NT2/D1 (cell line): ENCODE measurements at regions not wholly inside any gene's neighbourhood (a gene's known extent, or its start where the extent isn't known, plus 50 kb on each side); places are given as distances from the start of the nearest gene placed in this dataset.

ENCODE experiments used
- DNase-seq: peaks from one replicate; pipeline ENCODE4 v3.0.0-alpha.2; 2011; ENCODE audit warnings: low read depth, low spot score
- H3K27me3 ChIP-seq: 2 replicates; pipeline ENCODE4 v1.6.0; 2011; ENCODE audit warnings: mild to moderate bottlenecking; ENCODE audit not compliant: insufficient read length, insufficient read depth
- H3K36me3 ChIP-seq: 2 replicates; pipeline ENCODE4 v1.6.1; 2011; ENCODE audit warnings: mild to moderate bottlenecking, low read length, mixed read lengths; ENCODE audit not compliant: insufficient read depth, insufficient read length
- H3K4me1 ChIP-seq: 2 replicates; pipeline ENCODE4 v1.5.1; 2011; ENCODE audit not compliant: insufficient read depth, insufficient read length
- H3K4me3 ChIP-seq: 2 replicates; pipeline ENCODE4 v1.5.1; 2011; ENCODE audit warnings: low read depth; ENCODE audit not compliant: insufficient read length
- H3K9ac ChIP-seq: 2 replicates; pipeline ENCODE4 v1.6.0; 2011; ENCODE audit warnings: low read depth; ENCODE audit not compliant: insufficient read length
- H3K9me3 ChIP-seq: 2 replicates; pipeline ENCODE4 v1.5.1; 2011; ENCODE audit warnings: mild to moderate bottlenecking, low read length; ENCODE audit not compliant: insufficient read depth
- SUZ12 ChIP-seq: IDR thresholded peaks from 2 replicates; pipeline ENCODE4 v1.6.1; 2011; ENCODE audit not compliant: insufficient read length, insufficient read depth; ENCODE audit errors: extremely low read depth
- YY1 ChIP-seq: IDR thresholded peaks from 2 replicates; pipeline ENCODE4 v1.6.1; 2011; ENCODE audit not compliant: insufficient read length, insufficient read depth
- ZNF274 ChIP-seq: IDR thresholded peaks from 2 replicates; pipeline ENCODE4 v1.6.1; 2011; ENCODE audit warnings: mild to moderate bottlenecking, low read depth, low read length

DNA sequence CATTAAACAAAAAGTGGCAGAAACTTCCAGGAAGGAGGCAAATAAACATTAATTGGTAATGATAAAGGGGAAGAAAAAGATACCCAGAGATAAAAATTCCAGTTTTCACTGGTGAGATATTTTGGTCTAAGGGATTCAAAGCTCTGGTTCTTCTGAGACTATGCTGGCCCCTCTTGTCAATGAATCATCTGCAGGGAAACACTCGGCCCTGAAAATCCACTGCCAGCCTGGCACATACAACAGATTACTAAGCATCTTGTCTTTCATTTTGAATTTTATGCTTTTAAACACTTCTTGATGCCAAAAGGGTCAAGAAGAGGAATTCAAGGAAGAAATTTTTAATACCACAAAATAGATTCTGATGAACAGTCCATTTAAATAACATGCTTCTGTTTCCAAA is 1603.8 kb upstream of the ZEB2 start:
- no peak for DNase-seq
- no peaks in the 10 kb centered on the region for H3K4me1 ChIP-seq
- H3K9ac ChIP-seq, result no peak overlapping the region
- no peaks in the 10 kb centered on the region for H3K9me3 ChIP-seq
- no peaks in the 10 kb centered on the region for H3K36me3 ChIP-seq
- no peak overlapping the region for H3K4me3 ChIP-seq
- no peak for TF ChIP-seq SUZ12
- TF ChIP-seq ZNF274, result no peak
- TF ChIP-seq YY1, result no peak
- H3K27me3 ChIP-seq, result no peaks in the 10 kb centered on the region

DNA sequence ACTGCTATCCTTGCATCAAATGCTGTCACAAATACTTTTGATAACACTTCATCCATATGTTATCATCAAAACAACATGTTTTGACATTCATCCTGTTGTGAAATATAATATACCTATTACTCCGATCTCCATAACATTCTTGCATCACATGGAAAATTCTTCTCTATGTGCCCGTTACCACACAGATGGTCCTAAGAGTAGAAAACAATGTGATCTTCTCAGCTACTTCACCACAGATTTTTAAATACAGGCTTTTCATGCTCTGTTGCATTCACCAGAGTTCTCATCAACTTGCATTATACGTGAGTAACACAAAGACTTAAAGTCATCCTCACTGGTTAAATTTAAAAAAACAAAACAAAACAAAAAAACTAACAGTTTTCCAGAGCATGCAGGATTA is 1603.3 kb upstream of the ZEB2 start:
- H3K36me3 ChIP-seq, result no peaks in the 10 kb centered on the region

DNA sequence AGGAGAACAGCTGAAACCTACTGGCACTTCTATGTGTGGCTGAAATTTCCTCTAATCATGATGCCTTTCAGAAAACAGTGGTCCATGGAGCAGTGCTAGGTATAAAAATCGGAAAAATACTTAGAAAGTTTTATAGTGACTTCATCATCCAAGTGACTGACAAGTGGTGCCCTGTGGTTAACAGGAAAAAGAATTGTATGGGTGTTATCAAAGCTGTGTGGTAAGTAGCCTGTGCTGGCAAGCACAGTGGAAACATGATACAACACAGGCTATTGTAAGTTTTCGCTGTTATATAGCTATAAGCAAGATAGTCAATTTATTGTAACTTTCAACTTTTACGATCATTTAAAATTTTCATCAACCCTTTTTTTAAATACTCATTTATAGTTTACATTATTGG is 1599.7 kb upstream of the ZEB2 start:
- Histone ChIP-seq H3K9ac (no peak overlapping the region), H3K36me3 (no peaks in the 10 kb centered on the region), H3K9me3 (no peaks in the 10 kb centered on the region), H3K4me3 (no peak overlapping the region), H3K4me1 (no peaks in the 10 kb centered on the region), H3K27me3 (no peaks in the 10 kb centered on the region)
- TF ChIP-seq YY1 (no peak), ZNF274 (no peak), SUZ12 (no peak)
- no peak for DNase-seq

More for the DNA sequence above, 1603.3 kb upstream of the ZEB2 start:
- no peak for DNase-seq
- TF ChIP-seq SUZ12 (no peak), YY1 (no peak), ZNF274 (no peak)
- Histone ChIP-seq H3K9ac (no peak overlapping the region), H3K27me3 (no peaks in the 10 kb centered on the region), H3K4me1 (no peaks in the 10 kb centered on the region), H3K4me3 (no peak overlapping the region), H3K9me3 (no peaks in the 10 kb centered on the region)

DNA sequence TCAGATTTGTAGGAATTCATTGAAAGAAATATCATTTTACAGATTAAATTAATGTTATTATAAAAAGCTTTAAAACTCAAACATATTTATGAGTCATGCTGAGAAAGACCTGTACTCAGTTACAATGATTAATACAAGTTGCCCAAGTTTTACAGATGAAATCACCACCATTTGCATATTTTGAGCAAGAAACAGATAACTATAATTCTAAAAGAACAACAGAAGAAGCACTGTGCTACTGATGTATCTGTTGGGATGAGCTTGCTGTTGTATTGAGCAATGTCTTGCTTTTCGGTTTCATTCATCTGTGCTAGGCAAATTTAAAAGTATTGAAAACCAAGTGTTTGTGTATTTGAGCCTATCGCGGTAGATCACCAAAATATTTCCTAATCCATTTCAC is 1589.1 kb upstream of the ZEB2 start:
- Histone ChIP-seq H3K27me3 (no peaks in the 10 kb centered on the region), H3K36me3 (no peaks in the 10 kb centered on the region), H3K4me3 (no peak overlapping the region), H3K9me3 (no peaks in the 10 kb centered on the region), H3K9ac (no peak overlapping the region), H3K4me1 (no peaks in the 10 kb centered on the region)
- DNase-seq, result no peak
- TF ChIP-seq SUZ12 (no peak), YY1 (no peak), ZNF274 (no peak)

DNA sequence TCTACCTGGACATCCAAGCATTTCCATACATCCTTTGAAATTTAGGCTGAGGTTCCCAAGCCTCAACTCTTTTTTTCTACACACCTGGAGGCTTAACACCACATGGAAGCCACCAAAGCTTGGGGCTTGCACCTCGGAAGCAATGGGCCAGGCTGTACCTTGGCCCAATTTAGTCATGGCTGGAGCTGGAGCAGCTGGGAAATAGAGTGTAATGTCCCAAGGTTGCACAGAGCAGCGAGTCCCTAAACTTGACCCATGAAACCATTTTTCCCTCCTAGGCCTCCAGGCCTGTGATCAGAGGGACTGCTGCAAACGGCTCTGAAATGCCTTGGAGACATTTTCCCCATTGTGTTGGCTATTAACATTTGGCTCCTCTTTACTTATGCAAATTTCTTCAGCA is 1574.3 kb upstream of the ZEB2 start:
- TF ChIP-seq YY1, result no peak
- no peak for TF ChIP-seq SUZ12
- TF ChIP-seq ZNF274, result no peak
- H3K4me1 ChIP-seq, result no peaks in the 10 kb centered on the region
- no peaks in the 10 kb centered on the region for H3K36me3 ChIP-seq
- peaks cover 36% of the 10 kb centered on the region for H3K9me3 ChIP-seq
- no peak for DNase-seq
- no peaks in the 10 kb centered on the region for H3K27me3 ChIP-seq
- H3K9ac ChIP-seq, result no peak overlapping the region
- H3K4me3 ChIP-seq, result no peak overlapping the region

DNA sequence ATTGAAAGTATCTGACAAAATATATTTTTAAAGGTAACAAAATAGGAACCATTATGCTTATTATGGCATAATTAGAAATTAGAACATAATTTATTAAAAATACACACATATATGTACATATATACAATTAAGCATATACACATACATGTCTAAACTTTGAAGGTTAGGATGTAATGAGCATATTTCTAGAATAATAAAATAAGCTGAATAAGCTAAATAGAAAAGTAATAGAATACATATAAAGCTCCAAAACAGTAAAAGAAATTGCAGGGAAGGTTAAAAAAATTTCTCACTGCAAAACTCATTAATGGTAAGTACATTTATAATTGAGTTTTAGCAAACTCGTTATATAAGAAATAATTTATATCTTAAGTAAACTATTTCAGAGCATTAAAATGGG is 1561.5 kb upstream of the ZEB2 start:
- TF ChIP-seq YY1, result no peak
- TF ChIP-seq ZNF274, result no peak
- TF ChIP-seq SUZ12, result no peak
- no peaks in the 10 kb centered on the region for H3K4me1 ChIP-seq
- H3K36me3 ChIP-seq, result no peaks in the 10 kb centered on the region
- H3K27me3 ChIP-seq, result no peaks in the 10 kb centered on the region
- no peak overlapping the region for H3K9ac ChIP-seq
- no peak overlapping the region for H3K4me3 ChIP-seq
- DNase-seq, result no peak
- no peaks in the 10 kb centered on the region for H3K9me3 ChIP-seq

DNA sequence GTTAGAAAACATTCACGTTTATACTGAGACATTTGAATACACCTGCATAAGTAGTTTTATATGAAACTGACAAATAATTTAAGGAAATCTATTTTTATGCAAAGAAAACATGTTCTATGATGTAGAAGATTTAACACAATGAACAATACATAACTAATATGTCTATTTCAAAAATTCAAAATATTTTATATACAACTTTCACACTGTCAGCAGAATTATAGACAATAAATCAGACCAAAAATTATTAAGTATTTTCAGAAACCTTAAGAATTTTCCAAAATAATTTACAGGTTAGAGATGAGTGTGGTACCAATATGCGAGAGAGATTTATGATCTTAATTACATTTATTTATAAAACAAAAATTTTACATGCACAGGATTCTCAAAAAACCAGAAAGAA is 1561.0 kb upstream of the ZEB2 start:
- Histone ChIP-seq H3K4me1 (no peaks in the 10 kb centered on the region), H3K36me3 (no peaks in the 10 kb centered on the region), H3K9ac (no peak overlapping the region), H3K9me3 (no peaks in the 10 kb centered on the region), H3K4me3 (no peak overlapping the region), H3K27me3 (no peaks in the 10 kb centered on the region)
- DNase-seq, result no peak
- TF ChIP-seq ZNF274, result no peak
- TF ChIP-seq YY1, result no peak
- TF ChIP-seq SUZ12, result no peak

DNA sequence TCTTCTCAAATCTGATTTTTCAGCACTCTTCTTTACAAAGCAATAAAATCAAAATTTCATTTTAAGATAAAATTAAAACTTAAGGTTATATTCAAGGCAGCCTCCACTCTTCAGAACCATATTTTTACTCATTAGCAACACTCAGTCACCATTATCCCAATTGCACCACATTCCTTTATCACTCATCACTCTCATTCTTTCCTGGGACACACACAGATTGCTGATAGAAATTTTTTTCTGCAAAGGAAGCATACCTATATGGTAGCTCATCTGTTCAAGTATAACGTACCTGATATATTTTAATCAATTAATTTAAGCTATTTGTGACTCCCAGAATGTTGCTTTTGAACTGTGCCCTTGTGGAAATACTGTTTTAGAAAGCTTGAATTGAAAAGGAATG is 1559.3 kb upstream of the ZEB2 start:
- Histone ChIP-seq H3K4me3 (no peak overlapping the region), H3K4me1 (no peaks in the 10 kb centered on the region), H3K9me3 (no peaks in the 10 kb centered on the region), H3K27me3 (no peaks in the 10 kb centered on the region), H3K9ac (no peak overlapping the region), H3K36me3 (no peaks in the 10 kb centered on the region)
- TF ChIP-seq YY1 (no peak), SUZ12 (no peak), ZNF274 (no peak)
- no peak for DNase-seq
